Sigmoid colon (tissue), 4 donors: ENCODE measurements at regions not wholly inside any gene's neighbourhood (a gene's known extent, or its start where the extent isn't known, plus 50 kb on each side); places are given as distances from the start of the nearest gene placed in this dataset.

Experiments
- EP300 ChIP-seq, 4 donors: sonication (generic); formaldehyde crosslinking; IDR thresholded peaks; one replicate each; pipeline ENCODE4 v1.6.1; 2017; ENCODE audit warnings: antibody characterized with exemption in 4 of 4
- POLR2A ChIP-seq, 2 donors: fragments of 450-650 bp; IDR thresholded peaks; one replicate each; pipeline ENCODE4 v1.6.1; 2016; ENCODE audit warnings: antibody characterized with exemption in 2 of 2, mild to moderate bottlenecking in 2 of 2, moderate library complexity in 2 of 2
- POLR2AphosphoS5 ChIP-seq, 4 donors: sonication (generic); formaldehyde crosslinking; IDR thresholded peaks; one replicate each; pipeline ENCODE4 v1.6.1; 2017; ENCODE audit warnings: antibody characterized with exemption in 4 of 4
- TF ChIP-seq, protein P1 (sequence below), 4 experiments: fragments of 450-650 bp in 3 of 4; fragments of 200-600 bp in 1 of 4; IDR thresholded peaks; one replicate each; pipeline ENCODE4 v1.5.1; 2016 to 2019; ENCODE audit warnings: antibody characterized with exemption in 4 of 4, mild to moderate bottlenecking in 3 of 4, moderate library complexity in 2 of 4

DNA sequence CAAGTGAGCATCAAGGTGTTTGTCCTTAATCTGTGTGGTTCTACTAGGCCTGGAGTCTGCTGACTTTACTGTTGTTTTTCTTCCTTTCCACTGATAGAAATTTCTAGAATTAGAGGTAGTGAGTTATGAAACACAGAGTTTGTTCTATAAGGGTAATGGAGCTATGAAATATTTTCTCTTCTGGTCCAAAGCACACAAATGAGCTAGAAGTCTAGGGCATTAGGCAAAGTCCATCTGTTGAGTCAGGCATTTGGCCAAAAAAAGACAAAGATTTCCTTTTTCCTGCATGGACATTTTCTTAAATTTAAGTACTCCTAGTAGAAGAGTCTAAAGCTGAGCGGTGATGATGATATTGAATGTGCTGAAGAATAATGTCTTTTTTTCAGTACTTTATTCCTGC lies 174.3 kb upstream of the STXBP5 start:
- TF ChIP-seq POLR2A (IDR thresholded peaks at IDR 0.05) (no peak), POLR2AphosphoS5 (IDR thresholded peaks at IDR 0.05) (no peak), EP300 (IDR thresholded peaks at IDR 0.05) (no peak)
- TF ChIP-seq, protein P1, sequence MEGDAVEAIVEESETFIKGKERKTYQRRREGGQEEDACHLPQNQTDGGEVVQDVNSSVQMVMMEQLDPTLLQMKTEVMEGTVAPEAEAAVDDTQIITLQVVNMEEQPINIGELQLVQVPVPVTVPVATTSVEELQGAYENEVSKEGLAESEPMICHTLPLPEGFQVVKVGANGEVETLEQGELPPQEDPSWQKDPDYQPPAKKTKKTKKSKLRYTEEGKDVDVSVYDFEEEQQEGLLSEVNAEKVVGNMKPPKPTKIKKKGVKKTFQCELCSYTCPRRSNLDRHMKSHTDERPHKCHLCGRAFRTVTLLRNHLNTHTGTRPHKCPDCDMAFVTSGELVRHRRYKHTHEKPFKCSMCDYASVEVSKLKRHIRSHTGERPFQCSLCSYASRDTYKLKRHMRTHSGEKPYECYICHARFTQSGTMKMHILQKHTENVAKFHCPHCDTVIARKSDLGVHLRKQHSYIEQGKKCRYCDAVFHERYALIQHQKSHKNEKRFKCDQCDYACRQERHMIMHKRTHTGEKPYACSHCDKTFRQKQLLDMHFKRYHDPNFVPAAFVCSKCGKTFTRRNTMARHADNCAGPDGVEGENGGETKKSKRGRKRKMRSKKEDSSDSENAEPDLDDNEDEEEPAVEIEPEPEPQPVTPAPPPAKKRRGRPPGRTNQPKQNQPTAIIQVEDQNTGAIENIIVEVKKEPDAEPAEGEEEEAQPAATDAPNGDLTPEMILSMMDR (IDR thresholded peaks at IDR 0.05) = no peak
